ENCODE measurements at regions not wholly inside any gene's neighbourhood (a gene's known extent, or its start where the extent isn't known, plus 50 kb on each side); places are given as distances from the start of the nearest gene placed in this dataset.

DNA sequence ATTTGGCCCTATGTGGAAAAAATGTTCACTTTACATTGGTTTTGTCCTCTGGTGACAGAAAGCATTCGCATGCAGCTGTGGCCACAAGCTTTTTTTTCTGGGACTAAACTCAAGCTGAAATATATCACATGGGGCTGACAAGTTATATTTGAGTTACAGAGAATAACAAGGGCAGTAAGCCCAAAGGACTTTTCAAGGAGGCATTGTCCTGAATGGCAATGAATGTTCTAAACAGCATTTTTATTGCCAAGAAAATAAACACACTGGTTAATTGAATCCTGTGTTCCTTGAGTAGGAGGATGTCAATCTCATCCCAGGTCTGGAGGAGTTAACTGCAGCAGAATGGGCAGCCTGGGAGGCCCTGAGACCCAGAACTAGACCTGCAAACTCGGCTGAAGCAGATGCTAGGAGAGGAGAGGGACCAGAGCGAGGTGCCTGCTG lies 114.5 kb downstream of the COPRS start:
- H2AFZ ChIP-seq (ENCODE audit: low read length), result no peak overlapping the region
- H3K4ac ChIP-seq (replicated peaks; ENCODE audit: insufficient read length, low read depth, low read length), result no peak overlapping the region
- H3K27ac ChIP-seq (ENCODE audit: low read depth, low read length), result no peak overlapping the region
- no peaks in the 10 kb centered on the region for H4K20me1 ChIP-seq (replicated peaks in 1 of 2; ENCODE audit: control insufficient read depth in 1 of 2, insufficient read depth in 2 of 2, low read length in 2 of 2)
- H4K91ac ChIP-seq (replicated peaks; ENCODE audit: insufficient read length, low read length), result no peak overlapping the region
- no peak overlapping the region for H3K4me3 ChIP-seq (ENCODE audit: extremely low read depth in 1 of 4, insufficient read depth in 2 of 4, low read depth in 3 of 4, low read length in 4 of 4)
- POLR2A ChIA-PET (ENCODE audit: partially characterized antibody), result no interaction called here
- no peaks in the 10 kb centered on the region for H3K79me2 ChIP-seq (ENCODE audit: control insufficient read depth in 1 of 2, insufficient read depth in 2 of 2, low read length in 2 of 2)
- no peak overlapping the region for H3K18ac ChIP-seq (ENCODE audit: extremely low read depth, low read length)
- H4K5ac ChIP-seq (ENCODE audit: insufficient read length, low read depth, low read length), result no peak overlapping the region
- no peaks in the 10 kb centered on the region for H3K9me3 ChIP-seq (ENCODE audit: insufficient read depth in 2 of 2, low read depth in 1 of 2, low read length in 1 of 2)
- no peaks in the 10 kb centered on the region for H3K23me2 ChIP-seq (ENCODE audit: low read depth, low read length)
- no peak overlapping the region for H3K56ac ChIP-seq (replicated peaks; ENCODE audit: insufficient read length, low read depth, low read length)
- H4K8ac ChIP-seq (ENCODE audit: extremely low read depth, insufficient read depth, low read length), result no peak overlapping the region
- H2BK15ac ChIP-seq (ENCODE audit: low read length), result no peak overlapping the region
- FAIRE-seq (no peak), DNase-seq (ENCODE audit: low read depth in 1 of 2, low spot score in 2 of 2) (no peak)
- no peak overlapping the region for H2AK5ac ChIP-seq (ENCODE audit: low read depth, low read length)
- H2BK20ac ChIP-seq (ENCODE audit: low read length), result no peak overlapping the region
- no peak overlapping the region for H3K4me2 ChIP-seq (ENCODE audit: insufficient read depth in 1 of 2, low read depth in 2 of 2, low read length in 2 of 2)
- CTCF ChIA-PET (ENCODE audit: partially characterized antibody), result interaction anchor here (1.3 to 2.1 kb wide), 2 partner anchors 10 to 98 kb away, joined by 5 to 6 read pairs; no protein-coding TSS in a partner anchor
- H3K23ac ChIP-seq (ENCODE audit: insufficient read length), result no peak overlapping the region
- no peak overlapping the region for H3K9ac ChIP-seq (replicated peaks in 1 of 4; ENCODE audit: extremely low read depth in 1 of 4, low read depth in 3 of 4, low read length in 3 of 4)
- H3K36me3 ChIP-seq (ENCODE audit: control insufficient read depth in 2 of 4, insufficient read depth in 4 of 4, low read length in 3 of 4), result no peaks in the 10 kb centered on the region
- no peak overlapping the region for H2BK5ac ChIP-seq (ENCODE audit: low read depth, low read length)
- no peak overlapping the region for H2BK12ac ChIP-seq (ENCODE audit: low read depth, low read length)
- no peaks in the 10 kb centered on the region for H3K27me3 ChIP-seq (replicated peaks in 1 of 4; ENCODE audit: control insufficient read depth in 3 of 4, extremely low read depth in 1 of 4, insufficient read depth in 3 of 4, low read length in 3 of 4)
- H2BK120ac ChIP-seq (replicated peaks; ENCODE audit: low read depth, low read length), result no peak overlapping the region
- 89% methylated on average over 3 of the region's 3 CpGs; no CpG with 5 or more reads in 1 of the 2 experiments for WGBS, 2 experiments (ENCODE audit: extremely low coverage in 1 of 2, insufficient coverage in 1 of 2, insufficient read length in 1 of 2, insufficient replicate concordance in 2 of 2, low coverage in 1 of 2, low lambda C conversion rate in 2 of 2, missing lambda C conversion rate in 1 of 2)
- no peaks in the 10 kb centered on the region for H3K79me1 ChIP-seq (ENCODE audit: low read depth, low read length)
- H3K14ac ChIP-seq (ENCODE audit: insufficient read length), result no peak overlapping the region
- H3K4me1 ChIP-seq (replicated peaks in 1 of 4; ENCODE audit: control insufficient read depth in 3 of 4, insufficient read depth in 4 of 4, low read length in 3 of 4), result 0 out of 7 replicates have a peak, but pooled peaks cover 0 to 3% (median 0%) of the 10 kb centered on the region in 4 experiments
- TF ChIP-seq RBBP5 (IDR thresholded peaks at IDR 0.05; ENCODE audit: borderline replicate concordance, low read depth, low read length), result no peak
- TF ChIP-seq RNF2 (IDR thresholded peaks at IDR 0.05; ENCODE audit: borderline replicate concordance, low read depth, low read length, missing control alignments, poor library complexity, severe bottlenecking), result no peak
- TF ChIP-seq SP4 (IDR thresholded peaks at IDR 0.05; ENCODE audit: low read length), result no peak
- TF ChIP-seq, protein P1, sequence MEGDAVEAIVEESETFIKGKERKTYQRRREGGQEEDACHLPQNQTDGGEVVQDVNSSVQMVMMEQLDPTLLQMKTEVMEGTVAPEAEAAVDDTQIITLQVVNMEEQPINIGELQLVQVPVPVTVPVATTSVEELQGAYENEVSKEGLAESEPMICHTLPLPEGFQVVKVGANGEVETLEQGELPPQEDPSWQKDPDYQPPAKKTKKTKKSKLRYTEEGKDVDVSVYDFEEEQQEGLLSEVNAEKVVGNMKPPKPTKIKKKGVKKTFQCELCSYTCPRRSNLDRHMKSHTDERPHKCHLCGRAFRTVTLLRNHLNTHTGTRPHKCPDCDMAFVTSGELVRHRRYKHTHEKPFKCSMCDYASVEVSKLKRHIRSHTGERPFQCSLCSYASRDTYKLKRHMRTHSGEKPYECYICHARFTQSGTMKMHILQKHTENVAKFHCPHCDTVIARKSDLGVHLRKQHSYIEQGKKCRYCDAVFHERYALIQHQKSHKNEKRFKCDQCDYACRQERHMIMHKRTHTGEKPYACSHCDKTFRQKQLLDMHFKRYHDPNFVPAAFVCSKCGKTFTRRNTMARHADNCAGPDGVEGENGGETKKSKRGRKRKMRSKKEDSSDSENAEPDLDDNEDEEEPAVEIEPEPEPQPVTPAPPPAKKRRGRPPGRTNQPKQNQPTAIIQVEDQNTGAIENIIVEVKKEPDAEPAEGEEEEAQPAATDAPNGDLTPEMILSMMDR (IDR thresholded peaks at IDR 0.05; ENCODE audit: control extremely low read depth in 1 of 3, insufficient read depth in 1 of 3, low read depth in 1 of 3, low read length in 3 of 3), result no peak
- no peak for TF ChIP-seq PHF8 (conservative IDR thresholded peaks at IDR 0.05; ENCODE audit: low read depth, low read length)
- no peak for TF ChIP-seq BACH1 (IDR thresholded peaks at IDR 0.05; ENCODE audit: low read length)
- TF ChIP-seq MAFK (IDR thresholded peaks at IDR 0.05; ENCODE audit: low read depth, low read length), result no peak
- no peak for TF ChIP-seq CHD1 (IDR thresholded peaks at IDR 0.05; ENCODE audit: low read depth, low read length)
- TF ChIP-seq EP300 (IDR thresholded peaks at IDR 0.05; ENCODE audit: borderline replicate concordance in 1 of 2, low read depth in 2 of 2, low read length in 2 of 2), result no peak
- TF ChIP-seq SRF (IDR thresholded peaks at IDR 0.05; ENCODE audit: low read depth, low read length), result no peak
- no peak for TF ChIP-seq SIN3A (conservative IDR thresholded peaks at IDR 0.05 in 1 of 2, IDR thresholded peaks at IDR 0.05 in 1 of 2; ENCODE audit: low read depth in 1 of 2, low read length in 2 of 2)
- no peak for TF ChIP-seq SP1 (IDR thresholded peaks at IDR 0.05; ENCODE audit: low read depth, low read length)

Measured in H1 (cell line).